HEK293 (cell line): ENCODE measurements at regions not wholly inside any gene's neighbourhood (a gene's known extent, or its start where the extent isn't known, plus 50 kb on each side); places are given as distances from the start of the nearest gene placed in this dataset.

Experiments used
- CTCF ChIA-PET: fragments of 350-600 bp; formaldehyde crosslinking; extraction: SDS; loops from one replicate; lab custom pipeline; 2021; ENCODE audit warnings: antibody characterized with exemption; lab: Yijun Ruan, JAX
- POLR2A ChIA-PET: fragments of 300-600 bp; formaldehyde crosslinking; extraction: SDS; loops from one replicate; lab custom pipeline; 2020; ENCODE audit warnings: antibody characterized with exemption, inconsistent platforms; lab: Yijun Ruan, JAX
- H3K27ac ChIP-seq: fragments of 200-500 bp; sonication (Bioruptor generic); 2 replicates; pipeline ENCODE4 v1.5.1; 2014; ENCODE audit warnings: low read depth, low read length, control low read depth, inconsistent platforms; ENCODE audit errors: extremely low read depth
- H3K36me3 ChIP-seq, 2 experiments: fragments of 200-500 bp in 1 of 2; sonication (Bioruptor generic) in 1 of 2; 1 replicate in 1 of 2; 2 replicates in 1 of 2; pipeline ENCODE4 v1.5.1; 2014 to 2017; ENCODE audit warnings: inconsistent platforms in 2 of 2, low read length in 2 of 2; ENCODE audit not compliant: control insufficient read depth in 2 of 2, insufficient read depth in 1 of 2
- H3K4me1 ChIP-seq: fragments of 200-500 bp; sonication (Bioruptor generic); 2 replicates; pipeline ENCODE4 v1.5.1; 2014; ENCODE audit warnings: mild to moderate bottlenecking, low read length, inconsistent platforms; ENCODE audit not compliant: control insufficient read depth, insufficient read depth
- H3K4me3 ChIP-seq: 2 replicates; pipeline ENCODE4 v1.5.1; 2011; ENCODE audit warnings: low read depth, mild to moderate bottlenecking, control low read depth, low read length, moderate library complexity
- H3K9me3 ChIP-seq: fragments of 200-500 bp; sonication (Bioruptor generic); 2 replicates; pipeline ENCODE4 v1.5.1; 2014; ENCODE audit warnings: low read depth, low read length, inconsistent platforms; ENCODE audit not compliant: control insufficient read depth, insufficient read depth
- ELK4 ChIP-seq: IDR thresholded peaks from 2 replicates; pipeline ENCODE4 v1.6.1; 2011; ENCODE audit warnings: mild to moderate bottlenecking, low read depth, low read length, borderline replicate concordance
- MZF1 ChIP-seq: fragments of 450-650 bp; formaldehyde crosslinking; IDR thresholded peaks from 2 replicates; pipeline ENCODE4 v1.5.1; 2017; ENCODE audit warnings: missing biosample characterization, missing genetic modification characterization, borderline replicate concordance
- OVOL3 ChIP-seq: fragments of 450-650 bp; formaldehyde crosslinking; IDR thresholded peaks from 2 replicates; pipeline ENCODE4 v1.5.1; 2016; ENCODE audit warnings: missing biosample characterization, missing genetic modification characterization
- PRDM6 ChIP-seq: fragments of 450-650 bp; formaldehyde crosslinking; IDR thresholded peaks from 2 replicates; pipeline ENCODE4 v1.5.1; 2017; ENCODE audit warnings: missing biosample characterization, missing genetic modification characterization
- TCF7L2 ChIP-seq: IDR thresholded peaks from 2 replicates; pipeline ENCODE4 v1.6.1; 2011; ENCODE audit warnings: low read depth, mild to moderate bottlenecking, inconsistent platforms, low read length, moderate library complexity, borderline replicate concordance
- ZBTB1 ChIP-seq: fragments of 450-650 bp; formaldehyde crosslinking; IDR thresholded peaks from 2 replicates; pipeline ENCODE4 v1.5.1; 2016; ENCODE audit warnings: missing biosample characterization, missing genetic modification characterization
- ZBTB17 ChIP-seq: fragments of 450-650 bp; formaldehyde crosslinking; IDR thresholded peaks from 2 replicates; pipeline ENCODE4 v1.5.1; 2016; ENCODE audit warnings: missing biosample characterization, missing genetic modification characterization
- ZBTB6 ChIP-seq: fragments of 450-650 bp; formaldehyde crosslinking; IDR thresholded peaks from 2 replicates; pipeline ENCODE4 v1.5.1; 2017; ENCODE audit warnings: missing biosample characterization, missing genetic modification characterization
- ZBTB8A ChIP-seq: fragments of 450-650 bp; formaldehyde crosslinking; IDR thresholded peaks from 2 replicates; pipeline ENCODE4 v1.5.1; 2016; ENCODE audit warnings: missing biosample characterization, missing genetic modification characterization
- ZNF10 ChIP-seq: fragments of 450-650 bp; formaldehyde crosslinking; IDR thresholded peaks from 2 replicates; pipeline ENCODE4 v1.5.1; 2017; ENCODE audit warnings: missing biosample characterization, missing genetic modification characterization
- ZNF148 ChIP-seq: fragments of 450-650 bp; formaldehyde crosslinking; IDR thresholded peaks from 2 replicates; pipeline ENCODE4 v1.5.0; 2017; ENCODE audit warnings: missing biosample characterization, missing genetic modification characterization, borderline replicate concordance
- ZNF175 ChIP-seq: fragments of 450-650 bp; formaldehyde crosslinking; IDR thresholded peaks from 2 replicates; pipeline ENCODE4 v1.5.1; 2016; ENCODE audit warnings: missing biosample characterization, missing genetic modification characterization
- ZNF202 ChIP-seq: fragments of 450-650 bp; formaldehyde crosslinking; IDR thresholded peaks from 2 replicates; pipeline ENCODE4 v1.5.1; 2016; ENCODE audit warnings: missing biosample characterization, missing genetic modification characterization, borderline replicate concordance
- ZNF223 ChIP-seq: fragments of 450-650 bp; formaldehyde crosslinking; IDR thresholded peaks from 2 replicates; pipeline ENCODE4 v1.5.1; 2016; ENCODE audit warnings: missing biosample characterization, missing genetic modification characterization
- ZNF248 ChIP-seq: fragments of 450-650 bp; formaldehyde crosslinking; IDR thresholded peaks from 2 replicates; pipeline ENCODE4 v1.5.1; 2017; ENCODE audit warnings: missing biosample characterization, missing genetic modification characterization
- ZNF311 ChIP-seq: fragments of 450-650 bp; formaldehyde crosslinking; IDR thresholded peaks from 2 replicates; pipeline ENCODE4 v1.5.1; 2017; ENCODE audit warnings: missing biosample characterization, missing genetic modification characterization, borderline replicate concordance
- ZNF473 ChIP-seq: fragments of 450-650 bp; formaldehyde crosslinking; IDR thresholded peaks from 2 replicates; pipeline ENCODE4 v1.5.1; 2017; ENCODE audit warnings: missing biosample characterization, missing genetic modification characterization
- ZNF549 ChIP-seq: fragments of 450-650 bp; IDR thresholded peaks from 2 replicates; pipeline ENCODE4 v1.5.1; 2018; ENCODE audit warnings: missing biosample characterization, missing genetic modification characterization, mild to moderate bottlenecking, inconsistent platforms, moderate library complexity
- ZNF558 ChIP-seq: fragments of 450-650 bp; formaldehyde crosslinking; IDR thresholded peaks from 2 replicates; pipeline ENCODE4 v1.5.1; 2016; ENCODE audit warnings: missing biosample characterization, missing genetic modification characterization
- ZNF621 ChIP-seq: fragments of 450-650 bp; formaldehyde crosslinking; IDR thresholded peaks from 2 replicates; pipeline ENCODE4 v1.5.1; 2017; ENCODE audit warnings: missing biosample characterization, missing genetic modification characterization
- ZNF664 ChIP-seq: fragments of 450-650 bp; formaldehyde crosslinking; IDR thresholded peaks from 2 replicates; pipeline ENCODE4 v1.5.1; 2016; ENCODE audit warnings: missing biosample characterization, missing genetic modification characterization
- ZNF670 ChIP-seq: fragments of 450-650 bp; formaldehyde crosslinking; IDR thresholded peaks from 2 replicates; pipeline ENCODE4 v1.5.1; 2016; ENCODE audit warnings: missing biosample characterization, missing genetic modification characterization, low read depth
- ZNF701 ChIP-seq: fragments of 450-650 bp; formaldehyde crosslinking; IDR thresholded peaks from 2 replicates; pipeline ENCODE4 v1.5.1; 2016; ENCODE audit warnings: missing biosample characterization, missing genetic modification characterization
- ZNF707 ChIP-seq: fragments of 450-650 bp; formaldehyde crosslinking; IDR thresholded peaks from 2 replicates; pipeline ENCODE4 v1.5.1; 2016; ENCODE audit warnings: missing biosample characterization, missing genetic modification characterization
- ZNF837 ChIP-seq: fragments of 450-650 bp; formaldehyde crosslinking; IDR thresholded peaks from 2 replicates; pipeline ENCODE4 v1.5.1; 2016; ENCODE audit warnings: missing biosample characterization, missing genetic modification characterization

DNA sequence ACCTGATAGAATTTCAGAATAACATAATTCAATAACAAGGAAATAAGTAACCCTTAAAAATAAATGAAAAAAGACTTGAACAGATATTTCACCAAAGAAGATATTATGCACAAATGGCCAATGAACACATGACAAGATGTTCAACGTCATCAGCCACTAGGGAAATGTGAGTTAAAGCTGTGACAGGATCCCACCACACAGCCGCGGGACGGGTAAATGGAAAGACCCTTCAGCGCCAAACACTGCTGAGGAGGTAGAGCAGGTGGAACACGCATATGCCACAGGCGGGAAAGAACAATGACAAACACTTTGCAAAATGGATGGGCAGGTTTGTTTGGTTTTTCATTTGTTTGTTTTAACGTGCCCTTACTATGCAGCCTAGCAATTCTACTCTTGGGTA lies 86.1 kb upstream of the RNF32 start:
- no peaks in the 10 kb centered on the region for H3K9me3 ChIP-seq
- ChIA-PET CTCF (no interaction called here), POLR2A (no interaction called here)
- H3K36me3 ChIP-seq, result no peaks in the 10 kb centered on the region
- TF ChIP-seq OVOL3 (tag by site-specific recombination) (no peak), ZNF701 (no peak), ZNF148 (tag by site-specific recombination) (no peak), ZNF10 (tag by site-specific recombination) (no peak), ZNF837 (no peak), ZNF558 (tag by site-specific recombination) (no peak), ZNF223 (no peak), ZNF175 (no peak), PRDM6 (no peak)
- no peaks in the 10 kb centered on the region for H3K4me1 ChIP-seq
- H3K27ac ChIP-seq, result no peak overlapping the region
- H3K4me3 ChIP-seq, result no peak overlapping the region

GRCh38 chr7:156549636-156550035 lies 90.9 kb upstream of the RNF32 start:
- Histone ChIP-seq H3K4me3 (no peak overlapping the region), H3K9me3 (no peaks in the 10 kb centered on the region), H3K36me3 (no peaks in the 10 kb centered on the region), H3K4me1 (no peaks in the 10 kb centered on the region), H3K27ac (no peak overlapping the region)
- POLR2A ChIA-PET, result no interaction called here
- TF ChIP-seq ZNF248 (tag by site-specific recombination), result no peak
- TF ChIP-seq ZNF311 (tag by site-specific recombination), result no peak
- no peak for TF ChIP-seq ZBTB6 (tag by site-specific recombination)
- TF ChIP-seq ZBTB17 (tag by site-specific recombination), result no peak
- CTCF ChIA-PET, result no interaction called here

GRCh38 chr7:156547884-156548561 lies 92.6 kb upstream of the RNF32 start:
- CTCF ChIA-PET, result no interaction called here
- POLR2A ChIA-PET, result no interaction called here
- Histone ChIP-seq H3K27ac (no peak overlapping the region), H3K4me1 (no peaks in the 10 kb centered on the region), H3K4me3 (no peak overlapping the region), H3K9me3 (no peaks in the 10 kb centered on the region), H3K36me3 (no peaks in the 10 kb centered on the region)
- TF ChIP-seq ZNF148 (tag by site-specific recombination) (no peak), ZNF202 (no peak), ZNF621 (no peak), MZF1 (no peak), ZBTB1 (tag by site-specific recombination) (no peak), ELK4 (no peak), ZNF707 (no peak), ZBTB8A (no peak), ZNF549 (tag by site-specific recombination) (no peak), ZNF664 (no peak), ZNF473 (tag by site-specific recombination) (no peak), TCF7L2 (no peak), ZNF670 (tag by site-specific recombination) (no peak)
